HG02970 (cell line): ENCODE measurements at regions not wholly inside any gene's neighbourhood (a gene's known extent, or its start where the extent isn't known, plus 50 kb on each side); places are given as distances from the start of the nearest gene placed in this dataset.
"Not testable (repeated sequence)": the region's sequence is repeated elsewhere in the genome, so short reads cannot be mapped to it uniquely, and the experiment has no call there.

Source experiments
- ATAC-seq: cut with Tn5 transposase; IDR thresholded peaks from one replicate; pipeline ENCODE4 v1.9.1; 2021; ENCODE audit warnings: mild to moderate bottlenecking, moderate library complexity, moderate number of reproducible peaks; ENCODE audit not compliant: unreplicated experiment, low FRiP score

DNA sequence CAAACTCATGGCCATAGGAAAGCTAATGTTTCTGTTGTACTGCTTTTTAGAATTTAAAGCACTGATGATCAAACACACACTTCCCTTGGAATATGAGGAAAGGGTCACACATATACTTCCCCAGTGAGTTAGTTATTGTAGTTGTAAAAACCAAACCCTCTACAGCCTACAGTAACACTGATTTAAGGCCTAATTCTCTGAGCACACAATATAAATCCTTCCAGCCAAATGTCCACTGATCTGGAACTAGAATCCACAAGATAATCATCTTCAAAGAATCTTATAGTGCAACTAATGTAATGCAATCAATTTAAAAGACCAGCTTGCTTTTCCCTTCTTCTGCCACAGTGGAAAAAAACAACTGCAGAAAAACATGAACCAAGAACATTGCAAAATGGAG, 219.3 kb downstream of the CAAP1 start:
- no peak for ATAC-seq

GRCh38 chr9:26669701-26670670, 222.6 kb downstream of the CAAP1 start:
- no peak for ATAC-seq

GRCh38 chr9:26667882-26668281, 224.7 kb downstream of the CAAP1 start:
- no peak for ATAC-seq

DNA sequence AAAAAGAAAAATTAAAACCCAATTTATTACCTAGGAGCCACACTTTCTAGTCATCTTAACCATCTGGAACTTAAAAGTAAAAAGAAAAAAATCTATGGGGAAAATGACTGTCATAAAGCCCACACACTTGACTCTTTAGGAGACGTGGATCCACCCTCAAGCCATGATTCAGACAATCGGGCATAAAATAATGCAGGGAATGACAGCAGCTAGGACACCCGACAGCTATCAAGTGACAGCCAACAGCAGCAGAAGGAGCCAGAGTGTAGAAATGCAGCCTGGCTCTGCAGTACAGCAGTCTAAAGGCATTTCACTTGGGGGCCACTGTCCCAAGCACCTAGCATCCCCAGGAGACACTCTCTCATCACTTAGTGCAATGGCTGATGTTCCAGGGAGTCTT, 226.9 kb downstream of the CAAP1 start:
- ATAC-seq, result no peak

GRCh38 chr9:26664087-26664773, 228.4 kb downstream of the CAAP1 start:
- not testable (repeated sequence) for ATAC-seq

DNA sequence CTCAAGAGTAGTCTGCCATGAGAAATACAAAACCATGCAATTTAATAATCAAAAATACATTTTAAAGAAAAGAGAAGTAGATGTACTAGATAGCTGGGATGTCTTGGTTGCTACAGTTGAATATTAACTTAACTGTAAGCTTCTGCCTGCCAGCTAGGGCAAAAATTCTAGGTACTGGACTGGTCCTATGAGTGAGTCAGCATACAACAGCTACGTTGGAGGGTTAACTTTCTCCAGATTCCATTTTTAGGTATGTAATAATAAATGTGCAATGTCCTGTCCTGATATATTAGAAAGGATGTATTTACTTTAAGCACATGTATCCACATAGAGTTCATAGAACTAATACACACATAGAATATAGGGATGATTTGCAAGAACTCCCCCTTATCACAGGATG, 230.1 kb downstream of the CAAP1 start:
- ATAC-seq, result no peak

GRCh38 chr9:26658476-26658875, 234.1 kb downstream of the CAAP1 start:
- ATAC-seq, result no peak

GRCh38 chr9:26657958-26658357, 234.6 kb downstream of the CAAP1 start:
- no peak for ATAC-seq

- ATAC-seq, result no peak
These were observed 236.4 kb downstream of the CAAP1 start for GRCh38 chr9:26656003-26656870.

DNA sequence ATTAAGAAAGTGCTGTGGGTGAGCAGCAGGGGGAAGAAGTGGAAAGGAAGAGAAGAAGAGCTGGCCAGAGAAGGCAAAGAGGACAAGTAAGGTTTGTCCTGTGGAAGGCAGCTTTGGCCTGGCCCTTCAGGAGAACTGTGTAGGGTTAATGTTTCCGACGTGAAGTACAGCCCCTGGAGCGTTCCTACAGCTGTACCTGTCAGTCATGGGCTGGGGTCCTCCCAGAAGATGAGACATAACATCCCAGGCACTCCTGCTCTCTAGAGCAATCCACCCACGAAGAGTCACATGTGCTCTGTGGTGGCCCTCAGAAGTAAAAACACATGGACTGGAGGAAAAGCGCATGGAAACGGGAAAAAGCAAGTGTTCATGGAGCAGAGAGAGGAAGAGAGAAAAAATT, 237.4 kb downstream of the CAAP1 start:
- no peak for ATAC-seq

GRCh38 chr9:26650325-26650724, 242.3 kb downstream of the CAAP1 start:
- ATAC-seq, result no peak

DNA sequence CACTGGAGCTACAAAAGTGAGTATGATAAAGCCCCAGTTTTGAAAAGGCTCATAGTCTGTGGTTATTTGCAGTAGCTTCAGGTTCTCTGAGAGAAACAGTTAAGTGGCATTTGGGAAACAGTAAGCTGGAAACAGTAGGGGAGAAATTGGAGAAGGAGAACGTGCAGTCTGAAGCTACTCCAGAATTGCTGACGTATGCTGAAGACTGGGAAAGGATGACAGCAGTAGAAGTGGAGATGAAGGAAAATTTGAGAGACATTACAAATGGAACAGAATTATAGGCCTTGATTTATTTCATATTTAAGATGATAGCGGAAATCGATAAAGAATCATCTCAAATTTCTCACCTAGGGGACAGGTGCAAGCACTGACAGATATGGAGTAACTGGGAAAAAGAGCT, 248.8 kb downstream of the CAAP1 start:
- ATAC-seq, result no peak

DNA sequence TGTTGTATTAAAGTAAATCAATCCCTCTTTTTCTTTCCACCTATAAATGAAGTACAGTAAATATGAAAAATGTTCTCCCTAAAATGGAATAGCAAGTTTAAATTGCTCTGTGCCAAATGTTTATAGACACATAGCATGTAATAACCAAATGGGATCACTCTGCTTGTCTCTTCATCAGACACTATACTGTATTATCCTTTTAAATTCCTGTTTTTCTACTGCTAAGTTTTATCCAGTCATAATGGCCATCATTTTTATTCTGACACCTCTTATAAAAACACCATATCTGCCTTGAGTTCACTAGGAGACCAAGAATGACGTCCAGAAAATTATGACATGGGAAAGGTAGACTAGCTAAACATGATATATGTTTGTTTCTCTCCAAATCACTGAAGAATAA, 252.8 kb downstream of the CAAP1 start:
- no peak for ATAC-seq

DNA sequence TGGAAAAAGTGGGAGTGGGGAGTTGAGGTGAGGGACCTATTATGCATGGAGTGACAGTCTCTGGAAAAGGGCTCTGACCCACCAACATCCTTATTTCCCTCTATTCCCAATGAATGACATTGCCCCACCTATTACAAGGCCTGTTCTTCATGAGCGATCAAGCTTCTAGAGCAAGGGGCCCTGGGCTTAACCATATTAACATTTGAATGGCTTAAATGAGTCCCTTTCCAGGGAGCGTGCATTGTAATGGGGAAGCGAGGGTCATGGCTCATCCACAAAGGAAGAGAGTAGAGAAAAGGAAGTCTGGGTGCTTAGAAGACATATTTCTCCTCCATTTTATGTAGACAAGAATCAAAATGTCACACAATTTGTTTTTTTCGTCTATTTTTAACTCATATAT, 255.5 kb downstream of the CAAP1 start:
- no peak for ATAC-seq

- not testable (repeated sequence) for ATAC-seq
These were observed 278.7 kb downstream of the CAAP1 start for GRCh38 chr9:26613851-26614350.

GRCh38 chr9:26612211-26612610, 280.4 kb downstream of the CAAP1 start:
- no peak for ATAC-seq

DNA sequence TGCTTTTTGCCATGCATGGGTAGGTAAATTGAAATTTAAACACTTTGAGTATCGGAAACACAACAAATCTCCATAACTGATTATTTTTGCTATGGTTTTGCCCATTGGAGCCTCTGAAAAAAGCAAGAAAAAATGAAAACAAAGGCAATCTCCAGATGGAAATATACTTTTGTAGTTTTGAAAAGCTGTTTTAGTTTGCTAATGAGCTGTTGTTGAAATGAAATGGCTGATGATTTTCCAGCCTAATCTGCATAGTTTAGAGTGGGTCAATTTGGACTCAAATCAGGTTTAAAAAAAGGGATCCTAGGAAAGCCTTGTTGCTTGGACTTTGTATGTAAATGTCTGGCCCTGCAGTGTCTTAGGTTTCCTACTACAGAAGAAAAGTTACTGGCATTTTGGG, 285.8 kb downstream of the CAAP1 start:
- no peak for ATAC-seq

- ATAC-seq, result no peak
These were observed 287.2 kb downstream of the CAAP1 start for GRCh38 chr9:26605367-26605766.

DNA sequence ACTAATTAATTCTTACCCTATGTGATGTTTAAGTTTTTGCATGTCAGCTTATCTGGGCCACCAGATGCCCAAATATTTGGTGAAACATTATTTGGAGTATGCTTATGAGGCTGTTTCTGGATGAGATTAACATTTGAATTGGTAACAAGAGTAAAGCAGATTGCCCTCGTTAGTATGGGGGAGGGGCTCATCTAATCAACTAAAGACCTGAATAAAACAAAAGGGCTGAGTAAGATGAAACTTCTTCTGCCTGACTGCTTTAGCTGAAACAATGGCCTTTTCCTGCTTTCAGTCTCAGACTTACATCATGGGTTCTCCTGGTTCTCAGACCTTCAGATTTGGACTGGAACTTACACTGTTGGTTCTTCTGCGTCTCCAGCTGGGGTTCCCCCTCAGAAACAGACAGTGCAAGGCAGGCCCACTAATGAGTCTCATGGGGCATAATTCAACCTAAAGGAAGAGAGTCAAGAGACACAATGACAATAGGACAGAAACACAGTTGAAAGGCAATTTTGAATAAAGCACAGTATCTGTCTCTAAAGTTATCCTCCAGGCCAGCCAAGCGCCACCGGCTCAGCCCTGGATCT, 288.4 kb downstream of the CAAP1 start:
- ATAC-seq, result no peak

DNA sequence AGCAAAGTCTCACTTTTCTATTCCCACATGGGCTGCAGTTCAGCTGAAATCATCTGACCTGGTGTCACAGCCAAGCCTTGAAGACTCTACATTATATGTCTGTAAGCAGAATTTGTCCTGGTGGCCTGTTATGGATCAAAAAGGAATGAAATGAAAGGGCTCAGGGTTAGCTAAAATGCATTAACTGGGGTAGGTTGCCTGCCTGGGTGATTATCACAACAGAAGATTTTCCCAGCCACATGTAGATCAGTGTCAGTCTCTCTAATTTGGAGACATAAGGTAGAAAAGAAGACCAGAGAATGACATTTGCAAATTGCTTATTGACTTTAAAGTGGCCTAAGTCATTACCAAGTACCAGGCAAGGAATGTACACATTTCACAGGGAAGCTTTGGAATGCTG, 289.0 kb downstream of the CAAP1 start:
- no peak for ATAC-seq
